Cardiac fibroblast (primary cell): ENCODE measurements at regions not wholly inside any gene's neighbourhood (a gene's known extent, or its start where the extent isn't known, plus 50 kb on each side); places are given as distances from the start of the nearest gene placed in this dataset.
"Not testable (repeated sequence)": the region's sequence is repeated elsewhere in the genome, so short reads cannot be mapped to it uniquely, and the experiment has no call there.

Experiments used
- DNase-seq, 2 donors: peaks; one replicate each; pipeline versions ENCODE4 v3.0.0 to v3.0.0-alpha.2; 2010; ENCODE audit warnings: low read depth in 2 of 2
- H3K4me3 ChIP-seq, 2 donors: replicated peaks in 1 of 2; 1 replicate in 1 of 2; 2 replicates in 1 of 2; pipeline ENCODE4 v1.5.1; 2011; ENCODE audit warnings: low read depth in 2 of 2, low read length in 2 of 2, mild to moderate bottlenecking in 2 of 2, moderate library complexity in 1 of 2
- TF ChIP-seq, protein P1 (sequence below): IDR thresholded peaks from one replicate; pipeline ENCODE4 v1.5.1; 2011; ENCODE audit warnings: low read depth, mild to moderate bottlenecking, low read length, inconsistent platforms

DNA sequence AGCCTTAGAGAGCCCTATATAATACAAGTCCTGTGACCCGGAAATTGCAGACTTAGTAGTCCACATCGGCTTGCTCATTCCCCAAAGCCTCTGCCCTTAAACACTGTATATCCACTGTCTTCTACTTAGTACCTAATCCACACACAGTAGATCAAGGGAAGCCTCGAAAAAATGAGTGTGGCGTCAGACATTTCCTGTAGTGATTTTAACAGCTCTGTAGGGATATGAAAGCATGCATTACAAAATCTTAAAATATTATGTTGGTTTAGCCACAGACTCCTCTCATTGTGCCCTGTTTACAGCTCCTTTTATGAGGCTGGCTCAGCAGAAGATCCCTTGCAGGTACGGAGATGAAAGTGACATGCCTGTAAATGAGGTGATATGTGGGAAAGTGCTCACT, 416.3 kb downstream of the LIG4 start:
- peak; percentile 1 to 2 for DNase-seq
- H3K4me3 ChIP-seq, result no peak overlapping the region
- TF ChIP-seq, protein P1, sequence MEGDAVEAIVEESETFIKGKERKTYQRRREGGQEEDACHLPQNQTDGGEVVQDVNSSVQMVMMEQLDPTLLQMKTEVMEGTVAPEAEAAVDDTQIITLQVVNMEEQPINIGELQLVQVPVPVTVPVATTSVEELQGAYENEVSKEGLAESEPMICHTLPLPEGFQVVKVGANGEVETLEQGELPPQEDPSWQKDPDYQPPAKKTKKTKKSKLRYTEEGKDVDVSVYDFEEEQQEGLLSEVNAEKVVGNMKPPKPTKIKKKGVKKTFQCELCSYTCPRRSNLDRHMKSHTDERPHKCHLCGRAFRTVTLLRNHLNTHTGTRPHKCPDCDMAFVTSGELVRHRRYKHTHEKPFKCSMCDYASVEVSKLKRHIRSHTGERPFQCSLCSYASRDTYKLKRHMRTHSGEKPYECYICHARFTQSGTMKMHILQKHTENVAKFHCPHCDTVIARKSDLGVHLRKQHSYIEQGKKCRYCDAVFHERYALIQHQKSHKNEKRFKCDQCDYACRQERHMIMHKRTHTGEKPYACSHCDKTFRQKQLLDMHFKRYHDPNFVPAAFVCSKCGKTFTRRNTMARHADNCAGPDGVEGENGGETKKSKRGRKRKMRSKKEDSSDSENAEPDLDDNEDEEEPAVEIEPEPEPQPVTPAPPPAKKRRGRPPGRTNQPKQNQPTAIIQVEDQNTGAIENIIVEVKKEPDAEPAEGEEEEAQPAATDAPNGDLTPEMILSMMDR, result no peak

DNA sequence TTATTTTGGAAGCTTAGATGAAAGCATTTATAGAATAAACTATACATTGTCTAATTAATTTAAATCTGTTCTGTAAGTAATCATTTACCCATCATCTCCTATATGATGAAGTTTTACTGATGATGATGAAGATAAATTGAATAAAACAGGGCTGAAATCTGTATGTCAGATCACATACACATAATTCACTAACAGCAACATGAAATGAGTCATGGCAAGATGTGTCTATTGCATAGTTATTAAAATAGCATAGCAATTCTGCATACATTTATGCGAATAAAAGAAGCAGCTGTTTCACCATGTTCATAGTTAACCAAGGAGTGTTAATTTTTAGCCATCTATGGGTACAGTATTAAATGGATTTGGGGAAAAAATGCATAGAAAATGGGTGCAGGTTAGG, 424.9 kb downstream of the LIG4 start:
- H3K4me3 ChIP-seq, result no peak overlapping the region
- no peak for DNase-seq
- TF ChIP-seq, protein P1, result no peak

DNA sequence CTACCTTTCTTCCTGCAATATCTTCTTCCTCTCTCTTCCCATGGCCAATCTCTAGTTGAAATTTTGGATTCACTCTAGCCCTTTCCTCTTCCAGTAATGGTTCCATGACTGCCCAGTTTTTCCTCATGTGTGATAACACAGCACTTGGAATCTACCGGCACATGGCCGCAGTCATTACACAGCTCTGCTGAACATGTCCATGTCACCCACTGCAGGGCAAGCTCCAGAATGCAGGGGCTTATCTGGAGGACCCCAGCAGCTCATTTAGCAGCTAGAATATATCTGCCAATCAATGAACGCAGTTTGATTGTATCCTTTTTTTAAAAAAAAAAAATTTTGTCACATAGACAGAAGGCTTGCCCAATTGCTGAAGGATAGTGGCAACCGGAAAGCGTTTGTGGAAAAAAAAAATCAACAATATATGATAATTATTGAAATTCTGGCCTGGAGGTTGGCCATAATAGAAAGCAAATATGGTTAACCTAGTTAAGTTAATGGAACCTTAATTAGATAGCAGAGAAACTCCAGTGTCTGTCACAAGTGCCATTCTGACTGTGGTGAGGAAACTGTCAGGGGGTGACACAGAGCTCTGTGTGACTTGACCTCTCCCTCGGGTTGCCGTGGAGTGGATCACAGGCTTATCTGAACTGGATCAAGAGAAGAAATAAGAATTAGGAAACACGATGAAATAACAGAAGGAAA, 426.7 kb downstream of the LIG4 start:
- no peak overlapping the region for H3K4me3 ChIP-seq
- TF ChIP-seq, protein P1, result no peak
- DNase-seq, result no peak

DNA sequence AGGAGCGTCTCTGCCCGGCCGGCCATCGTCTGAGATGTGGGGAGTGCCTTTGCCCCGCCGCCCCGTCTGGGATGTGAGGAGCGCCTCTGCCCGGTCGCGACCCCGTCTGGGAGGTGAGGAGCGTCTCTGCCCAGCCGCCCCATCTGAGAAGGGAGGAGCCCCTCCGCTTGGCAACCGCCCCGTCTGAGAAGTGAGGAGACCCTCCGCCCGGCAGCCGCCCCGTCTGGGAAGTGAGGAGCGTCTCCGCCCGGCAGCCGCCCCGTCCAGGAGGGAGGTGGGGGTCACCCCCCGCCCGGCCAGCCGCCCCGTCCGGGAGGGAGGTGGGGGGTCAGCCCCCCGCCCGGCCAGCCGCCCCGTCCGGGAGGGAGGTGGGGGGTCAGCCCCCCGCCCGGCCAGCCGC, 432.7 kb downstream of the LIG4 start:
- DNase-seq, H3K4me3 ChIP-seq: not testable (repeated sequence)

DNA sequence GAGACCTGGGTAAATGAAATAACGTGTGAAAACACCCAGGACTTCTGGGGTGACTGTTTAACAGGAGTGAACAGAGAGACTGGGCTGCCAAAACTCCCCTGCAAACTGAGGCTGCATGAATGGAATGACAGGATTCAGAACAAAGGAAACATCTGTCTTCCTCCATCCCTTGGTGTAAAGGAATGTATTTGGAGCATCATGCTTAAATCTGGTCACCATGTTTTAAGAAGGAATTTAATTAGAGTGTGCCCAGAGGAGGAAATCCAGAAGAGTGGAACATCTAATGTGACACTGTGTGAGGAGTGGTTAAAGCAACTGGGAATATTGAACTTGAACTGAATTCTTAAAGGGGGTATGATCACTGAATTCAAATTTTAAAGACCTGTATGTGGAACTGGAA, 437.2 kb downstream of the LIG4 start:
- H3K4me3 ChIP-seq, result no peak overlapping the region
- no peak for DNase-seq
- TF ChIP-seq, protein P1, result no peak

DNA sequence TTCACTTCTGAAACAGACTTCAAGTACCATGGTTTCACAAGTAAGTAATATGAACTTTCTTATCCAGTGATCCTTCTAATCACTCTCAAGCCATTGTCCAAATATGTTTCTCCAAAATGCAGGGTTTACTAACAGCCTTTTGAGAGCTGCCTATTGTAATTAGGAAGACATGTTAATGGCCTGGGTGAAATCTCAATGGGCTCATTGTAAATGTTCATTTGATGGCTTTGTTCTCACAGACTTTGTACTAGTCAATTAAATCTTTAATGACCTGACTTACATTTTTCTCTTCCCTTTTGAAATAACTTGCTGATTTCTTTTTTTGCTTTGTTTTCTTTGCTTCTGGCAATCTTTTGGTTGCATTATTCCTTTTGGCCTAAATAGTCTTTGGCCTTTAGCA, 444.8 kb downstream of the LIG4 start:
- DNase-seq, result no peak
- TF ChIP-seq, protein P1, result no peak

DNA sequence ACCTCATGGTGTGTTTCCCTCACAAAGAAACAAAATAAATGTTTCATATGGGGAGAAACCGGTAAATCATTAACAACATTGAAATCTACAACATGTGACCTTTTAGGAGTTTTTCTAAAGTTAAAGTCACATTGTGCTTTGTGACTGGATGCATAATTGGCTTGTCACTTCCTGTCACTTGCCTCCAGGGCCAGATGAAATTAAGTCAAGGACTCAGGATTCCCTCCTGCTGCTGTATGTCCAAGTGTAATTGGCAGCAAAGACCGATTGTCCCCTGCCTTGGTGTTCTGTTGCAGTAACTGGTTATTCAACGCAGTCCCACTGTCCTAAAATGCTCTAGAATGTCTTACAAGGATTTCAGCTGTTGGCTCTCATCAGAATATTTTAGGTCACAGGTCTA, 448.2 kb downstream of the LIG4 start:
- no peak for DNase-seq
- no peak overlapping the region for H3K4me3 ChIP-seq
- TF ChIP-seq, protein P1, result no peak

More for the DNA sequence above, 444.8 kb downstream of the LIG4 start:
- no peak overlapping the region for H3K4me3 ChIP-seq
